ENCODE measurements at regions not wholly inside any gene's neighbourhood (a gene's known extent, or its start where the extent isn't known, plus 50 kb on each side); places are given as distances from the start of the nearest gene placed in this dataset.

GRCh38 chr5:7978991-7979390, 110.0 kb downstream of the MTRR start:
- H3K36me3 Mint-ChIP-seq = peaks cover 0 to 2% (median 0%) of the 10 kb centered on the region in 5 donors
- DNase-seq (no peak), ATAC-seq (no peak)
- H3K4me1 Mint-ChIP-seq = peaks cover 0 to 2% (median 0%) of the 10 kb centered on the region in 7 donors
- no peaks in the 10 kb centered on the region for H3K9me3 ChIP-seq (ENCODE audit: control insufficient read depth in 2 of 3, low read length in 3 of 3)
- H3K27ac ChIP-seq (ENCODE audit: low read depth, low read length) = no peak overlapping the region
- no peaks in the 10 kb centered on the region for H3K27me3 ChIP-seq (ENCODE audit: control insufficient read depth in 2 of 2, insufficient read depth in 2 of 2, low read length in 2 of 2)
- CTCF ChIA-PET = no interaction called here
- H3K4me3 ChIP-seq (ENCODE audit: low read length) = no peak overlapping the region
- H3K4me3 Mint-ChIP-seq = no peak overlapping the region
- no peaks in the 10 kb centered on the region for H3K4me1 ChIP-seq (ENCODE audit: control insufficient read depth in 2 of 2, insufficient read depth in 2 of 2, low read length in 2 of 2)
- no peaks in the 10 kb centered on the region for H3K36me3 ChIP-seq (ENCODE audit: control insufficient read depth in 2 of 3, insufficient read depth in 3 of 3, low read length in 3 of 3)
- peaks cover 0 to 3% (median 0%) of the 10 kb centered on the region in 11 donors for H3K9me3 Mint-ChIP-seq
- intact Hi-C loops (cut with micrococcal nuclease) = no loop called here
- peaks cover 0 to 21% (median 3%) of the 10 kb centered on the region in 5 donors for H3K27me3 Mint-ChIP-seq
- no peak overlapping the region for H3K27ac Mint-ChIP-seq
- POLR2A ChIA-PET = no interaction called here

GRCh38 chr5:7980881-7981280, 111.9 kb downstream of the MTRR start:
- Histone ChIP-seq H3K4me3 (ENCODE audit: low read length) (no peak overlapping the region), H3K27me3 (ENCODE audit: control insufficient read depth in 2 of 2, insufficient read depth in 2 of 2, low read length in 2 of 2) (no peaks in the 10 kb centered on the region), H3K36me3 (ENCODE audit: control insufficient read depth in 2 of 3, insufficient read depth in 3 of 3, low read length in 3 of 3) (no peaks in the 10 kb centered on the region), H3K4me1 (ENCODE audit: control insufficient read depth in 2 of 2, insufficient read depth in 2 of 2, low read length in 2 of 2) (no peaks in the 10 kb centered on the region), H3K27ac (ENCODE audit: low read depth, low read length) (no peak overlapping the region), H3K9me3 (ENCODE audit: control insufficient read depth in 2 of 3, low read length in 3 of 3) (no peaks in the 10 kb centered on the region)
- peaks cover 0 to 5% (median 0%) of the 10 kb centered on the region in 5 donors for H3K36me3 Mint-ChIP-seq
- POLR2A ChIA-PET = no interaction called here
- no peak overlapping the region for H3K27ac Mint-ChIP-seq
- H3K4me1 Mint-ChIP-seq = peaks cover 0 to 6% (median 0%) of the 10 kb centered on the region in 7 donors
- peaks cover 0 to 21% (median 3%) of the 10 kb centered on the region in 5 donors for H3K27me3 Mint-ChIP-seq
- intact Hi-C loops (cut with micrococcal nuclease) = no loop called here
- H3K4me3 Mint-ChIP-seq = no peak overlapping the region
- DNase-seq = no peak
- CTCF ChIA-PET = no interaction called here
- peaks cover 0 to 5% (median 0%) of the 10 kb centered on the region in 11 donors for H3K9me3 Mint-ChIP-seq
- ATAC-seq = no peak

GRCh38 chr5:7983433-7983832, 114.5 kb downstream of the MTRR start:
- POLR2A ChIA-PET = no interaction called here
- peaks cover 0 to 5% (median 0%) of the 10 kb centered on the region in 11 donors for H3K9me3 Mint-ChIP-seq

GRCh38 chr5:7991125-7991821, 122.3 kb downstream of the MTRR start:
- ChIA-PET POLR2A (no interaction called here), CTCF (no interaction called here)
- Mint-ChIP-seq H3K4me1 (no peaks in the 10 kb centered on the region), H3K9me3 (peaks cover 0 to 12% (median 0%) of the 10 kb centered on the region in 11 donors), H3K4me3 (no peak overlapping the region), H3K27me3 (peaks cover 0 to 28% (median 7%) of the 10 kb centered on the region in 5 donors), H3K27ac (no peak overlapping the region), H3K36me3 (no peaks in the 10 kb centered on the region)
- Histone ChIP-seq H3K9me3 (ENCODE audit: control insufficient read depth in 2 of 3, low read length in 3 of 3) (no peaks in the 10 kb centered on the region), H3K36me3 (ENCODE audit: control insufficient read depth in 2 of 3, insufficient read depth in 3 of 3, low read length in 3 of 3) (no peaks in the 10 kb centered on the region), H3K27me3 (ENCODE audit: control insufficient read depth in 2 of 2, insufficient read depth in 2 of 2, low read length in 2 of 2) (no peaks in the 10 kb centered on the region), H3K27ac (ENCODE audit: low read depth, low read length) (no peak overlapping the region), H3K4me1 (ENCODE audit: control insufficient read depth in 2 of 2, insufficient read depth in 2 of 2, low read length in 2 of 2) (no peaks in the 10 kb centered on the region), H3K4me3 (ENCODE audit: low read length) (no peak overlapping the region)
- ATAC-seq (no peak), DNase-seq (no peak)
- intact Hi-C loops (cut with micrococcal nuclease) = no loop called here

More at GRCh38 chr5:7983433-7983832, 114.5 kb downstream of the MTRR start:
- Histone ChIP-seq H3K4me1 (ENCODE audit: control insufficient read depth in 2 of 2, insufficient read depth in 2 of 2, low read length in 2 of 2) (no peaks in the 10 kb centered on the region), H3K9me3 (ENCODE audit: control insufficient read depth in 2 of 3, low read length in 3 of 3) (no peaks in the 10 kb centered on the region), H3K36me3 (ENCODE audit: control insufficient read depth in 2 of 3, insufficient read depth in 3 of 3, low read length in 3 of 3) (no peaks in the 10 kb centered on the region), H3K4me3 (ENCODE audit: low read length) (no peak overlapping the region), H3K27ac (ENCODE audit: low read depth, low read length) (no peak overlapping the region), H3K27me3 (ENCODE audit: control insufficient read depth in 2 of 2, insufficient read depth in 2 of 2, low read length in 2 of 2) (no peaks in the 10 kb centered on the region)
- peaks cover 0 to 14% (median 0%) of the 10 kb centered on the region in 5 donors for H3K27me3 Mint-ChIP-seq
- peaks cover 0 to 5% (median 0%) of the 10 kb centered on the region in 5 donors for H3K36me3 Mint-ChIP-seq
- no peak overlapping the region for H3K4me3 Mint-ChIP-seq
- DNase-seq (no peak), ATAC-seq (peak; percentile 26)
- intact Hi-C loops (cut with micrococcal nuclease) = no loop called here
- peaks cover 0 to 6% (median 0%) of the 10 kb centered on the region in 7 donors for H3K4me1 Mint-ChIP-seq
- H3K27ac Mint-ChIP-seq = no peak overlapping the region
- CTCF ChIA-PET = no interaction called here

GRCh38 chr5:7995688-7996294, 126.8 kb downstream of the MTRR start:
- H3K4me1 Mint-ChIP-seq = no peaks in the 10 kb centered on the region
- no peak overlapping the region for H3K4me3 Mint-ChIP-seq
- CTCF ChIA-PET = no interaction called here
- POLR2A ChIA-PET = no interaction called here
- Histone ChIP-seq H3K36me3 (ENCODE audit: control insufficient read depth in 2 of 3, insufficient read depth in 3 of 3, low read length in 3 of 3) (no peaks in the 10 kb centered on the region), H3K27me3 (ENCODE audit: control insufficient read depth in 2 of 2, insufficient read depth in 2 of 2, low read length in 2 of 2) (no peaks in the 10 kb centered on the region), H3K27ac (ENCODE audit: low read depth, low read length) (no peak overlapping the region), H3K4me3 (ENCODE audit: low read length) (no peak overlapping the region), H3K9me3 (ENCODE audit: control insufficient read depth in 2 of 3, low read length in 3 of 3) (no peaks in the 10 kb centered on the region), H3K4me1 (ENCODE audit: control insufficient read depth in 2 of 2, insufficient read depth in 2 of 2, low read length in 2 of 2) (no peaks in the 10 kb centered on the region)
- H3K27me3 Mint-ChIP-seq = peaks cover 0 to 14% (median 4%) of the 10 kb centered on the region in 5 donors
- no peaks in the 10 kb centered on the region for H3K36me3 Mint-ChIP-seq
- no peak overlapping the region for H3K27ac Mint-ChIP-seq
- H3K9me3 Mint-ChIP-seq = peaks cover 0 to 12% (median 3%) of the 10 kb centered on the region in 11 donors
- DNase-seq (no peak), ATAC-seq (no peak)
- intact Hi-C loops (cut with micrococcal nuclease) = no loop called here

GRCh38 chr5:8005416-8005815, 136.5 kb downstream of the MTRR start:
- Mint-ChIP-seq H3K36me3 (peaks cover 0 to 4% (median 0%) of the 10 kb centered on the region in 5 donors), H3K4me3 (no peak overlapping the region), H3K4me1 (no peaks in the 10 kb centered on the region), H3K27ac (no peak overlapping the region), H3K27me3 (peaks cover 0 to 4% (median 0%) of the 10 kb centered on the region in 5 donors), H3K9me3 (peaks cover 2 to 36% (median 7%) of the 10 kb centered on the region in 11 donors)
- DNase-seq (no peak), ATAC-seq (no peak)
- H3K27me3 ChIP-seq (ENCODE audit: control insufficient read depth in 2 of 2, insufficient read depth in 2 of 2, low read length in 2 of 2) = no peaks in the 10 kb centered on the region
- H3K9me3 ChIP-seq (ENCODE audit: control insufficient read depth in 2 of 3, low read length in 3 of 3) = no peaks in the 10 kb centered on the region
- intact Hi-C loops (cut with micrococcal nuclease) = no loop called here
- ChIA-PET CTCF (no interaction called here), POLR2A (no interaction called here)
- no peaks in the 10 kb centered on the region for H3K36me3 ChIP-seq (ENCODE audit: control insufficient read depth in 2 of 3, insufficient read depth in 3 of 3, low read length in 3 of 3)
- H3K4me1 ChIP-seq (ENCODE audit: control insufficient read depth in 2 of 2, insufficient read depth in 2 of 2, low read length in 2 of 2) = no peaks in the 10 kb centered on the region
- H3K4me3 ChIP-seq (ENCODE audit: low read length) = no peak overlapping the region
- H3K27ac ChIP-seq (ENCODE audit: low read depth, low read length) = no peak overlapping the region
